HG03039 (cell line): ENCODE measurements at regions not wholly inside any gene's neighbourhood (a gene's known extent, or its start where the extent isn't known, plus 50 kb on each side); places are given as distances from the start of the nearest gene placed in this dataset.
A peak's percentile ranks its signal among the peaks of the same experiment; 100 is the strongest.
"Not testable (repeated sequence)": the region's sequence is repeated elsewhere in the genome, so short reads cannot be mapped to it uniquely, and the experiment has no call there.

ENCODE experiments used
- ATAC-seq: cut with Tn5 transposase; IDR thresholded peaks from one replicate; pipeline ENCODE4 v1.9.1; 2021; ENCODE audit warnings: mild to moderate bottlenecking, moderate library complexity; ENCODE audit not compliant: unreplicated experiment

GRCh38 chr2:87311896-87312441 is 290.3 kb upstream of the PLGLB1 start:
- not testable (repeated sequence) for ATAC-seq

- ATAC-seq = not testable (repeated sequence)
These were observed 293.0 kb upstream of the PLGLB1 start for GRCh38 chr2:87314622-87315021.

GRCh38 chr2:87315183-87315902 is 293.7 kb upstream of the PLGLB1 start:
- ATAC-seq = peak; percentile 82

- not testable (repeated sequence) for ATAC-seq
These were observed 295.5 kb upstream of the PLGLB1 start for GRCh38 chr2:87317193-87317592.

GRCh38 chr2:87318814-87319491 is 297.3 kb upstream of the PLGLB1 start:
- ATAC-seq = not testable (repeated sequence)

- ATAC-seq = not testable (repeated sequence)
These were observed 298.1 kb upstream of the PLGLB1 start for GRCh38 chr2:87319705-87320104.

- ATAC-seq = not testable (repeated sequence)
These were observed 299.6 kb upstream of the PLGLB1 start for GRCh38 chr2:87321201-87321600.

- not testable (repeated sequence) for ATAC-seq
These were observed 302.8 kb upstream of the PLGLB1 start for GRCh38 chr2:87324335-87325041.

- not testable (repeated sequence) for ATAC-seq
These were observed 303.6 kb upstream of the PLGLB1 start for GRCh38 chr2:87325042-87325910.

- ATAC-seq = not testable (repeated sequence)
These were observed 304.3 kb upstream of the PLGLB1 start for GRCh38 chr2:87325911-87326294.

- not testable (repeated sequence) for ATAC-seq
These were observed 305.1 kb upstream of the PLGLB1 start for GRCh38 chr2:87326754-87327153.

- not testable (repeated sequence) for ATAC-seq
These were observed 306.2 kb upstream of the PLGLB1 start for GRCh38 chr2:87327648-87328371.

GRCh38 chr2:87329529-87329928 is 307.9 kb upstream of the PLGLB1 start:
- ATAC-seq = not testable (repeated sequence)

GRCh38 chr2:87330486-87330885 is 308.8 kb upstream of the PLGLB1 start:
- not testable (repeated sequence) for ATAC-seq

- ATAC-seq = not testable (repeated sequence)
These were observed 310.4 kb upstream of the PLGLB1 start for GRCh38 chr2:87331940-87332583.

- ATAC-seq = not testable (repeated sequence)
These were observed 313.2 kb upstream of the PLGLB1 start for GRCh38 chr2:87334888-87335287.

GRCh38 chr2:87338998-87339397 is 317.4 kb upstream of the PLGLB1 start:
- not testable (repeated sequence) for ATAC-seq

- not testable (repeated sequence) for ATAC-seq
These were observed 320.0 kb upstream of the PLGLB1 start for GRCh38 chr2:87341601-87342014.

GRCh38 chr2:87342175-87342574 is 320.5 kb upstream of the PLGLB1 start:
- ATAC-seq = not testable (repeated sequence)
